OCI-LY1 (cell line): ENCODE measurements at regions not wholly inside any gene's neighbourhood (a gene's known extent, or its start where the extent isn't known, plus 50 kb on each side); places are given as distances from the start of the nearest gene placed in this dataset.

Experiments used
- H2AFZ ChIP-seq: fragments of 200-600 bp; sonication (generic), shearing (Covaris generic); 2 replicates; pipeline ENCODE4 v1.6.0; 2014; ENCODE audit warnings: antibody characterized with exemption, mild to moderate bottlenecking, low read length
- H3F3A ChIP-seq: fragments of 200-600 bp; sonication (generic), shearing (Covaris generic); 2 replicates; pipeline ENCODE4 v1.6.0; 2014; ENCODE audit warnings: mild to moderate bottlenecking, antibody characterized with exemption, low read length, moderate library complexity; ENCODE audit not compliant: insufficient read depth
- H3K27ac ChIP-seq: fragments of 200-600 bp; sonication (generic); 2 replicates; pipeline ENCODE4 v1.5.1; 2014; ENCODE audit warnings: low read length, mixed run types, mild to moderate bottlenecking, low read depth; ENCODE audit not compliant: poor library complexity, severe bottlenecking
- H3K27me3 ChIP-seq: fragments of 200-600 bp; sonication (generic); 2 replicates; pipeline ENCODE4 v1.6.0; 2014; ENCODE audit warnings: antibody characterized with exemption, mild to moderate bottlenecking, low read length, moderate library complexity; ENCODE audit not compliant: insufficient read depth
- H3K36me3 ChIP-seq: fragments of 200-600 bp; sonication (generic); 2 replicates; pipeline ENCODE4 v1.6.1; 2014; ENCODE audit warnings: mild to moderate bottlenecking, antibody characterized with exemption, low read length, moderate library complexity, mixed read lengths; ENCODE audit not compliant: insufficient read depth
- H3K4me1 ChIP-seq: fragments of 200-600 bp; sonication (generic); 2 replicates; pipeline ENCODE4 v1.5.1; 2014; ENCODE audit warnings: mild to moderate bottlenecking, low read length, moderate library complexity; ENCODE audit not compliant: insufficient read depth, severe bottlenecking
- H3K4me2 ChIP-seq: fragments of 200-600 bp; sonication (generic), shearing (Covaris generic); 2 replicates; pipeline ENCODE4 v1.6.1; 2014; ENCODE audit warnings: low read length
- H3K4me3 ChIP-seq: fragments of 200-600 bp; sonication (generic); 2 replicates; pipeline ENCODE4 v1.5.1; 2014; ENCODE audit warnings: low read length, low read depth, mild to moderate bottlenecking, mixed read lengths; ENCODE audit not compliant: poor library complexity, severe bottlenecking
- H3K79me2 ChIP-seq: fragments of 200-600 bp; shearing (Covaris generic); 2 replicates; pipeline ENCODE4 v1.6.1; 2016; ENCODE audit warnings: mixed run types, low read length, mixed read lengths; ENCODE audit not compliant: insufficient read depth
- H3K9ac ChIP-seq: fragments of 200-600 bp; sonication (generic), shearing (Covaris generic); 2 replicates; pipeline ENCODE4 v1.6.1; 2014; ENCODE audit warnings: mild to moderate bottlenecking, low read length, mixed read lengths
- H3K9me2 ChIP-seq: fragments of 200-600 bp; sonication (generic), shearing (Covaris generic); 2 replicates; pipeline ENCODE4 v1.6.1; 2014; ENCODE audit warnings: low read depth, mild to moderate bottlenecking, low read length, mixed read lengths
- H3K9me3 ChIP-seq: fragments of 200-600 bp; shearing (Covaris generic); 2 replicates; pipeline ENCODE4 v1.6.1; 2014; ENCODE audit warnings: low read length, mixed read lengths
- H4K20me1 ChIP-seq: fragments of 200-600 bp; sonication (generic), shearing (Covaris generic); 2 replicates; pipeline ENCODE4 v1.6.0; 2016; ENCODE audit warnings: mild to moderate bottlenecking, low read length; ENCODE audit not compliant: insufficient read depth
- CTCF ChIP-seq: fragments of 200-600 bp; sonication (generic), shearing (Covaris generic); IDR thresholded peaks from 2 replicates; pipeline ENCODE4 v1.5.1; 2017; ENCODE audit warnings: mild to moderate bottlenecking, antibody characterized with exemption, low read length, moderate library complexity, mixed read lengths
- EZH2 ChIP-seq: fragments of 200-600 bp; sonication (generic), shearing (Covaris generic); IDR thresholded peaks from 2 replicates; pipeline ENCODE4 v1.8.0; 2017; ENCODE audit warnings: borderline replicate concordance, mixed run types, mild to moderate bottlenecking, antibody characterized with exemption, low read length, moderate library complexity, mixed read lengths

GRCh38 chr16:54525104-54525503 is 238.5 kb upstream of the IRX3 start:
- Histone ChIP-seq H3K4me2 (no peak overlapping the region), H3K4me1 (no peaks in the 10 kb centered on the region), H3F3A (no peaks in the 10 kb centered on the region), H3K9ac (no peak overlapping the region), H4K20me1 (no peaks in the 10 kb centered on the region), H3K27ac (no peak overlapping the region), H3K27me3 (no peaks in the 10 kb centered on the region), H3K36me3 (no peaks in the 10 kb centered on the region), H3K79me2 (no peaks in the 10 kb centered on the region), H3K4me3 (no peak overlapping the region), H3K9me2 (no peaks in the 10 kb centered on the region), H2AFZ (no peak overlapping the region), H3K9me3 (no peaks in the 10 kb centered on the region)
- TF ChIP-seq CTCF, result no peak
- no peak for TF ChIP-seq EZH2

- Histone ChIP-seq H3K9me3 (no peaks in the 10 kb centered on the region), H3K79me2 (no peaks in the 10 kb centered on the region), H3K27ac (no peak overlapping the region), H3K4me1 (no peaks in the 10 kb centered on the region), H4K20me1 (no peaks in the 10 kb centered on the region), H3K36me3 (no peaks in the 10 kb centered on the region), H3F3A (no peaks in the 10 kb centered on the region), H3K9ac (no peak overlapping the region), H3K4me3 (no peak overlapping the region), H3K9me2 (no peaks in the 10 kb centered on the region), H2AFZ (no peak overlapping the region), H3K4me2 (no peak overlapping the region), H3K27me3 (no peaks in the 10 kb centered on the region)
- TF ChIP-seq EZH2, result no peak
- TF ChIP-seq CTCF, result no peak
Measured at GRCh38 chr16:54522584-54522983, 236.0 kb upstream of the IRX3 start.

- no peak overlapping the region for H2AFZ ChIP-seq
- no peak overlapping the region for H3K9ac ChIP-seq
- H3K4me2 ChIP-seq, result no peak overlapping the region
- H3K9me2 ChIP-seq, result no peaks in the 10 kb centered on the region
- H3K27ac ChIP-seq, result no peak overlapping the region
- no peaks in the 10 kb centered on the region for H3K4me1 ChIP-seq
- H3K79me2 ChIP-seq, result no peaks in the 10 kb centered on the region
- no peaks in the 10 kb centered on the region for H4K20me1 ChIP-seq
- no peaks in the 10 kb centered on the region for H3K36me3 ChIP-seq
- H3K9me3 ChIP-seq, result no peaks in the 10 kb centered on the region
- H3K4me3 ChIP-seq, result no peak overlapping the region
- TF ChIP-seq CTCF (no peak), EZH2 (no peak)
- no peaks in the 10 kb centered on the region for H3F3A ChIP-seq
- no peaks in the 10 kb centered on the region for H3K27me3 ChIP-seq
Measured at GRCh38 chr16:54521327-54521726, 234.7 kb upstream of the IRX3 start.
